ENCODE measurements at regions not wholly inside any gene's neighbourhood (a gene's known extent, or its start where the extent isn't known, plus 50 kb on each side); places are given as distances from the start of the nearest gene placed in this dataset.

DNA sequence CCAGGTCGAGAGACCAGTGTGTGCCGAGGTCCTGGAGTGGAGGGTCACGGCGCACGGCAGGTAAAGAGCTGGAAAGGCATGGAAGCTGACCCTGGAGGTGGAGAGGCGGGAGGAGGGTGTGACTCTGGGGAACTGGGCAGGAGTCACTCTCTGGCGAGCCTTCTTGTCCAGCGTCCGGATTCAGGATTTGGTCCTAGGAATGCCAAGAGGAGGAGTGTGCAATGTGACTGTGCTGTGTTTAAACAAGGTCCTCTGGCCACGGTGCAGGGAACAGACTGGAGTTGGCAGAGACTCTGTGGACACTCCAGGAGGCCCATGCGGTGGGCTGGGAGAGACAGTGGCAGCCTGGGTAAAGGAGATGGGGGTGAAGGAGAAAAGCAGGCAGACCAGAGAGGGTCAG, 64.2 kb upstream of the CASZ1 start:
- TF ChIP-seq, protein P1, sequence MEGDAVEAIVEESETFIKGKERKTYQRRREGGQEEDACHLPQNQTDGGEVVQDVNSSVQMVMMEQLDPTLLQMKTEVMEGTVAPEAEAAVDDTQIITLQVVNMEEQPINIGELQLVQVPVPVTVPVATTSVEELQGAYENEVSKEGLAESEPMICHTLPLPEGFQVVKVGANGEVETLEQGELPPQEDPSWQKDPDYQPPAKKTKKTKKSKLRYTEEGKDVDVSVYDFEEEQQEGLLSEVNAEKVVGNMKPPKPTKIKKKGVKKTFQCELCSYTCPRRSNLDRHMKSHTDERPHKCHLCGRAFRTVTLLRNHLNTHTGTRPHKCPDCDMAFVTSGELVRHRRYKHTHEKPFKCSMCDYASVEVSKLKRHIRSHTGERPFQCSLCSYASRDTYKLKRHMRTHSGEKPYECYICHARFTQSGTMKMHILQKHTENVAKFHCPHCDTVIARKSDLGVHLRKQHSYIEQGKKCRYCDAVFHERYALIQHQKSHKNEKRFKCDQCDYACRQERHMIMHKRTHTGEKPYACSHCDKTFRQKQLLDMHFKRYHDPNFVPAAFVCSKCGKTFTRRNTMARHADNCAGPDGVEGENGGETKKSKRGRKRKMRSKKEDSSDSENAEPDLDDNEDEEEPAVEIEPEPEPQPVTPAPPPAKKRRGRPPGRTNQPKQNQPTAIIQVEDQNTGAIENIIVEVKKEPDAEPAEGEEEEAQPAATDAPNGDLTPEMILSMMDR (IDR thresholded peaks at IDR 0.05) = no peak
- TF ChIP-seq POLR2A (IDR thresholded peaks at IDR 0.05) = no peak

All from esophagus squamous epithelium (tissue), 4 donors.